ENCODE measurements at regions not wholly inside any gene's neighbourhood (a gene's known extent, or its start where the extent isn't known, plus 50 kb on each side); places are given as distances from the start of the nearest gene placed in this dataset.

DNA sequence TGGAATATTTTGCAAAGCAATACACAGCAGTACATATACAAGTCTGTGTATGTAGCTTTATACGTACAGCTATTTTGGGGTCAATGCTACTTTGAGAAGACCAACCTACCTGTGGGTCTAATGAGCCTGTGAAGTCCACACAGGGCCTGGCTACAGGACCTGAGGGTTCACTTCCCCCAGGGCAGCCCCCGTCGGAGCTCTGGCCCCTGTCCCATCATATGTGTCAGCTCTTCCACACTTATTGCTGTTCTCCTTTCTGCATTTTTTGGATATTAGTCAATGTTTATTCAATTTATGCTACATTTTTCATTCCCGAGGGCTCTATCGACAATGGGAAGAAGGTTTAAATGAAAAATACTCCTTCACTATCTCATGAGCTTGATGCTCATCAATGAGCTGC lies 1473.6 kb downstream of the BRD1 start:
- TF ChIP-seq POLR2A (IDR thresholded peaks at IDR 0.05) (no peak), EP300 (IDR thresholded peaks at IDR 0.05) (no peak)
- TF ChIP-seq, protein P1, sequence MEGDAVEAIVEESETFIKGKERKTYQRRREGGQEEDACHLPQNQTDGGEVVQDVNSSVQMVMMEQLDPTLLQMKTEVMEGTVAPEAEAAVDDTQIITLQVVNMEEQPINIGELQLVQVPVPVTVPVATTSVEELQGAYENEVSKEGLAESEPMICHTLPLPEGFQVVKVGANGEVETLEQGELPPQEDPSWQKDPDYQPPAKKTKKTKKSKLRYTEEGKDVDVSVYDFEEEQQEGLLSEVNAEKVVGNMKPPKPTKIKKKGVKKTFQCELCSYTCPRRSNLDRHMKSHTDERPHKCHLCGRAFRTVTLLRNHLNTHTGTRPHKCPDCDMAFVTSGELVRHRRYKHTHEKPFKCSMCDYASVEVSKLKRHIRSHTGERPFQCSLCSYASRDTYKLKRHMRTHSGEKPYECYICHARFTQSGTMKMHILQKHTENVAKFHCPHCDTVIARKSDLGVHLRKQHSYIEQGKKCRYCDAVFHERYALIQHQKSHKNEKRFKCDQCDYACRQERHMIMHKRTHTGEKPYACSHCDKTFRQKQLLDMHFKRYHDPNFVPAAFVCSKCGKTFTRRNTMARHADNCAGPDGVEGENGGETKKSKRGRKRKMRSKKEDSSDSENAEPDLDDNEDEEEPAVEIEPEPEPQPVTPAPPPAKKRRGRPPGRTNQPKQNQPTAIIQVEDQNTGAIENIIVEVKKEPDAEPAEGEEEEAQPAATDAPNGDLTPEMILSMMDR (IDR thresholded peaks at IDR 0.05), result no peak
- H3K36me3 ChIP-seq, result no peaks in the 10 kb centered on the region
- no peaks in the 10 kb centered on the region for H3K9me3 ChIP-seq
- no peak for DNase-seq (ENCODE audit: low spot score in 2 of 2)
- H3K4me1 ChIP-seq, result no peaks in the 10 kb centered on the region
- H3K4me3 ChIP-seq, result no peak overlapping the region
- WGBS, 2 donors, result 52 to 56% methylated on average over 5 of the region's 5 CpGs
- H3K27me3 ChIP-seq, result no peaks in the 10 kb centered on the region
- H3K27ac ChIP-seq, result no peak overlapping the region

DNA sequence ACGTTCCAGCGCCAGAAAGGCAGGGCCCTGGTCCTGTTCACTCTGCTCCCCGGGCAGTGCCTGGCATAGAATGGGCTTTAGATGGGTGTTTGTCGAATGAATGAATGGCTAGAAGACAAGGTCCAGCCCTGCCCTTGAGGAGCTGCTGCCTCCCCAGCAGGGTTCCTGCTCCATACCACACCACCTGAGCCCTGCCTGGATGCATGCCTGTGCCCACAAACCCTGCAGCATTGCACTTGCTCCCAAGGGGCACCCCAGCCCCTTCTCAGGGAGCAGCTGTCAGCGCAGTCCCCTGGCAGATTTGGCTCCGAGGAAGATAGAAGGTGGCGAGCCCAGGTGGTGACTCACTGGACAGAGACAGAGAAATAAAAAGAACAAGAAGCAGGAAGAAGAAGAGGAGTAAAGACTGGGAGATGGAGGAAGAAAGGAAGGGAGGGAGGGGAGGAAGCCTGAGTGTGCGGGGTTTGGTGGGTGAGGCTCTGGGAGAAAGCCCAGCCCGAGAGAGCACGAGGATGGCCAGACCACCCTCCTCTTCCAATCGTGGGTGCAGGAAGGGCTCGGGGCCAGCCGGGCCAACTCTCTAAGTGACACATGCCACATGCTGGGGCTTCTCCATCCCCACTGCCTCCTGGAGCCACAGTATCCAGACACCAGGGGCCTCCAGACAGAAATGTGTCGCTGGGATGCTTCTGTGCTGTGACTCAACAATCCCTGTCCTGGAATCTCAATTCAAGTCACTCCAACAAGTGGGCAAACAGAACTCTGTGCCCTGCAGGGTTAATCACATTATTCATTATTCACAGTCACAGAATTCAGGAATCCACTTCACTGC lies 1474.3 kb downstream of the BRD1 start:
- H3K36me3 ChIP-seq, result no peaks in the 10 kb centered on the region
- no peaks in the 10 kb centered on the region for H3K4me1 ChIP-seq
- TF ChIP-seq EP300 (IDR thresholded peaks at IDR 0.05), result no peak
- TF ChIP-seq, protein P1 (IDR thresholded peaks at IDR 0.05), result no peak
- WGBS, 2 donors, result 70 to 73% methylated on average over 14 of the region's 14 CpGs
- H3K27me3 ChIP-seq, result no peaks in the 10 kb centered on the region
- no peaks in the 10 kb centered on the region for H3K9me3 ChIP-seq
- no peak overlapping the region for H3K27ac ChIP-seq
- DNase-seq (ENCODE audit: low spot score in 2 of 2), result no peak
- H3K4me3 ChIP-seq, result no peak overlapping the region

- no peak for DNase-seq (ENCODE audit: low spot score in 2 of 2)
- no peaks in the 10 kb centered on the region for H3K4me1 ChIP-seq
- H3K27ac ChIP-seq, result no peak overlapping the region
- H3K27me3 ChIP-seq, result no peaks in the 10 kb centered on the region
- H3K9me3 ChIP-seq, result no peaks in the 10 kb centered on the region
- no peaks in the 10 kb centered on the region for H3K36me3 ChIP-seq
- H3K4me3 ChIP-seq, result no peak overlapping the region
- WGBS, 2 donors, result 74 to 76% methylated on average over 16 to 18 of the region's 18 CpGs
- TF ChIP-seq EP300 (IDR thresholded peaks at IDR 0.05) (no peak), POLR2A (IDR thresholded peaks at IDR 0.05) (no peak)
- TF ChIP-seq, protein P1 (IDR thresholded peaks at IDR 0.05), result no peak
These were observed 1475.4 kb downstream of the BRD1 start for GRCh38 chr22:48352086-48352911.

DNA sequence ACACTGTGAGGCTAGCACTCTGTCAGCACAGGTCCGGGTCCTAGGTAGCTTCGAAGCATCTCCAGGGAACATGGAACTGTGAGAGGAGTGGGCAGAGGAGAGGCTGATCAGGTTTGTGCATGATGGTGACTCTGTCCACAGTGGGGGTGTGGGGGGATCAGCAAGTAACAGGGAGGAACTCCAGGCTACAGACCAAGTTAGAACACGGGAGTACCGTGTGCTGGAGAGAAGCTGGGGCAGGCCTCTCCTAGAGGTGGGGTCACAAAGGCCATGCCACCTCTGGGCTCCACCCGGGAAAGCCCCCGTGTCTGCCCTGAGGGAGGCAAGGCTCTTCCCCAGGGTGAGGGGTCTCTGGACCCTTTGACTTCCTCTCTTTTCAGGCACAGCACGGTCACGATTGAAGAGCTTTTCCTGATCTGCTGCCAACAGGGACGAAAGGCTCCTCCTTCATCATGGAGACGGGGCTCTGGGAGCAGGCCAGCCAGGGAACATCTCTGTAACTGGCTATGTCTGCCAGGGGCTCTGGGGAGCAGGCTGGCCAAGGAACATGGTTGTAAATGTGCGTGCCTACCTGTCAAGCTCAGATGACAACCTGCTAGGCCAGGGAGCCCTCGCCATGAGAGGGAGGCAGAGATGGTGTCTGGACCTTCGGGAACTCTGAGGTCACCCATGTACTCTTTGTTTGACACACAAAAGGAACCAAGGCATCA lies 1476.1 kb downstream of the BRD1 start:
- Histone ChIP-seq H3K4me1 (no peaks in the 10 kb centered on the region), H3K4me3 (no peak overlapping the region), H3K36me3 (no peaks in the 10 kb centered on the region), H3K9me3 (no peaks in the 10 kb centered on the region), H3K27me3 (no peaks in the 10 kb centered on the region), H3K27ac (no peak overlapping the region)
- no peak for DNase-seq (ENCODE audit: low spot score in 2 of 2)
- TF ChIP-seq POLR2A (IDR thresholded peaks at IDR 0.05) (no peak), EP300 (IDR thresholded peaks at IDR 0.05) (no peak)
- TF ChIP-seq, protein P1 (IDR thresholded peaks at IDR 0.05), result no peak
- 58 to 63% methylated on average over 12 to 13 of the region's 13 CpGs for WGBS, 2 donors

Measured in tibial nerve (tissue), 4 donors.